ENCODE measurements at regions not wholly inside any gene's neighbourhood (a gene's known extent, or its start where the extent isn't known, plus 50 kb on each side); places are given as distances from the start of the nearest gene placed in this dataset.

GRCh38 chr5:57407391-57407790 lies 75.2 kb downstream of the ACTBL2 start:
- Mint-ChIP-seq H3K4me3 (no peak overlapping the region), H3K4me1 (no peaks in the 10 kb centered on the region)

GRCh38 chr5:57406641-57407040 lies 76.0 kb downstream of the ACTBL2 start:
- Mint-ChIP-seq H3K4me1 (no peaks in the 10 kb centered on the region), H3K27me3 (ENCODE audit: low read depth) (no peaks in the 10 kb centered on the region), H3K36me3 (ENCODE audit: low read depth) (peaks cover 3% of the 10 kb centered on the region), H3K9me3 (peaks cover 6% of the 10 kb centered on the region), H3K4me3 (no peak overlapping the region), H3K27ac (ENCODE audit: unreplicated experiment) (no peak overlapping the region)
- no peak for TF ChIP-seq CTCF (conservative IDR thresholded peaks at IDR 0.05)
- no peak for DNase-seq (ENCODE audit: low read depth, low spot score)

More at GRCh38 chr5:57407391-57407790, 75.2 kb downstream of the ACTBL2 start:
- H3K27ac Mint-ChIP-seq (ENCODE audit: unreplicated experiment), result no peak overlapping the region
- peaks cover 6% of the 10 kb centered on the region for H3K9me3 Mint-ChIP-seq
- peaks cover 3% of the 10 kb centered on the region for H3K36me3 Mint-ChIP-seq (ENCODE audit: low read depth)
- DNase-seq (ENCODE audit: low read depth, low spot score), result no peak
- no peaks in the 10 kb centered on the region for H3K27me3 Mint-ChIP-seq (ENCODE audit: low read depth)
- no peak for TF ChIP-seq CTCF (conservative IDR thresholded peaks at IDR 0.05)

- no peak overlapping the region for H3K27ac Mint-ChIP-seq (ENCODE audit: unreplicated experiment)
- H3K27me3 Mint-ChIP-seq (ENCODE audit: low read depth), result no peaks in the 10 kb centered on the region
- TF ChIP-seq CTCF (conservative IDR thresholded peaks at IDR 0.05), result no peak
- peaks cover 6% of the 10 kb centered on the region for H3K9me3 Mint-ChIP-seq
- DNase-seq (ENCODE audit: low read depth, low spot score), result no peak
- no peak overlapping the region for H3K4me3 Mint-ChIP-seq
- H3K4me1 Mint-ChIP-seq, result no peaks in the 10 kb centered on the region
- peaks cover 3% of the 10 kb centered on the region for H3K36me3 Mint-ChIP-seq (ENCODE audit: low read depth)
These were observed 76.6 kb downstream of the ACTBL2 start for GRCh38 chr5:57405984-57406383.

GRCh38 chr5:57402761-57403160 lies 79.8 kb downstream of the ACTBL2 start:
- TF ChIP-seq CTCF (conservative IDR thresholded peaks at IDR 0.05), result no peak
- no peak for DNase-seq (ENCODE audit: low read depth, low spot score)
- Mint-ChIP-seq H3K36me3 (ENCODE audit: low read depth) (peaks cover 3% of the 10 kb centered on the region), H3K27ac (ENCODE audit: unreplicated experiment) (no peak overlapping the region), H3K4me3 (no peak overlapping the region), H3K27me3 (ENCODE audit: low read depth) (no peaks in the 10 kb centered on the region), H3K4me1 (no peaks in the 10 kb centered on the region), H3K9me3 (peaks cover 8% of the 10 kb centered on the region)

GRCh38 chr5:57402348-57402747 lies 80.3 kb downstream of the ACTBL2 start:
- H3K36me3 Mint-ChIP-seq (ENCODE audit: low read depth), result peaks cover 3% of the 10 kb centered on the region
- no peak overlapping the region for H3K4me3 Mint-ChIP-seq
- TF ChIP-seq CTCF (conservative IDR thresholded peaks at IDR 0.05), result no peak
- H3K9me3 Mint-ChIP-seq, result peaks cover 8% of the 10 kb centered on the region
- no peak for DNase-seq (ENCODE audit: low read depth, low spot score)
- no peaks in the 10 kb centered on the region for H3K4me1 Mint-ChIP-seq
- no peaks in the 10 kb centered on the region for H3K27me3 Mint-ChIP-seq (ENCODE audit: low read depth)
- H3K27ac Mint-ChIP-seq (ENCODE audit: unreplicated experiment), result no peak overlapping the region

All from neural crest cell (in vitro differentiated cells).